K562 (cell line): ENCODE measurements at regions not wholly inside any gene's neighbourhood (a gene's known extent, or its start where the extent isn't known, plus 50 kb on each side); places are given as distances from the start of the nearest gene placed in this dataset.

Source experiments
- HOXB6 ChIP-seq: fragments of 250-450 bp; sonication (Bioruptor Pico); IDR thresholded peaks from 2 replicates; pipeline ENCODE4 v1.5.1; 2022; ENCODE audit warnings: mild to moderate bottlenecking, borderline replicate concordance
- NR1H2 ChIP-seq: sonication (generic); formaldehyde crosslinking; IDR thresholded peaks from 2 replicates; pipeline ENCODE4 v1.4.0; 2020; ENCODE audit warnings: mild to moderate bottlenecking, missing genetic modification reagents
- PTBP1 ChIP-seq: fragments of 200-400 bp; formaldehyde crosslinking; IDR thresholded peaks from 2 replicates; pipeline ENCODE4 v1.6.1; 2017; ENCODE audit warnings: low read depth, low read length
- ZNF232 ChIP-seq: sonication (generic); formaldehyde crosslinking; IDR thresholded peaks from 2 replicates; pipeline ENCODE4 v1.8.0; 2022; ENCODE audit warnings: mild to moderate bottlenecking, missing genetic modification reagents

DNA sequence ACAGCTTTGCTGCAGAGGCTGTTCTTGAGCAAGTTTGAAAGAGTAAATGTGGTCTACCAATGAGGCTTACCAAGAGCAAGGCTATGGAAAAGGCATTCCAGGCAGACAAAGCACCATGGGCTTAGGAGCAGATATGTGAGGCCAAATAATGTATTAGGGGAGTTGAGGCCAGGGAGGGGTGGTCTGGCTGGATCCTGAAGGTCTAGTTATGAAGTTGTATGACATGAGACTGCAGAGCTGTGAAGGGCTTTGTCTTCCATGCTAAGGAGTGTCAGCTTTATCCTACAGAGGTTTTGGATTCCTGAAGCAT, 51.8 kb upstream of the TSPAN2 start:
- TF ChIP-seq HOXB6 (no peak), PTBP1 (no peak), NR1H2 (no peak), ZNF232 (no peak)
